Right kidney (tissue), 1 donor: ENCODE measurements at regions not wholly inside any gene's neighbourhood (a gene's known extent, or its start where the extent isn't known, plus 50 kb on each side); places are given as distances from the start of the nearest gene placed in this dataset.

ENCODE experiments used
- DNase-seq: peaks from one replicate; pipeline ENCODE4 v3.0.0-alpha.2; 2016

- no peak for DNase-seq
These were observed 416.1 kb downstream of the TAF11L14 start for GRCh38 chr5:18050345-18050744.

GRCh38 chr5:18050776-18051175, 416.5 kb downstream of the TAF11L14 start:
- DNase-seq, result no peak

DNA sequence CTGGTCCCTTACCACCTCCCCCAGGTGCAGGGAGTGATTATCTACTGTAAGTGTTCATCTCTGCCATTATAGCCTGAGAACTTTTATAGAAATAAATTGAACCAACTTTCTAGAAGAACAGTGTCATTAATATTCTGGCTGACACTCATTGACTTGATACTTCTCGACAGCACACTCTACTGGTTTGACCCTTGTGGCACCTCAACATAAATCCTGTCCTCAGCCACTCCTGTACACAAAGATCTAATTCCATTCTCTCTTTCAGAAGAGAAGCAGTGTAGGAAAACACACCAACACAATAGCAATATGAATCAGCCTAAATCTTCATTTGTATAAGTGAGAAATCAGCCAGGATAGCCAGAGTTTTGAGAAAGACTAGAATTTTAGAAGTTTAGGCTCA, 417.7 kb downstream of the TAF11L14 start:
- DNase-seq, result no peak

DNA sequence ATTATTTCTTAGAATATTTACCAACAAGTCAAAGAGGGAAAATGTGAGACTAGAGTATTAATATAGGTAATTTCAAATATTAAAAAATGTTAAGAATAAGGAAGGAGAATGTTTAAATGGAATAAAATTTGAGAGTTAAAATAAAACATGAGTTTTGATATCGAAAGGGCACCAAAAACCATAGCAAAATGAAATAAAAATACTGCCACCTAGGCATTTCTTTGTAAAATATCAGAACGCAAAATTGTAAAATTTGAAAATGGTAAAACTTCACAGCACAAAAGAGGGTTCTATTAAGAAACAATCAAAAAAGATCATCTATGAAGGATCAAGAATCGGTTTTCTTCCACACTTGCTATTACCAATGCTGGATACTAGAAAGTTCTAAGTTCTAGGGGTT, 418.3 kb downstream of the TAF11L14 start:
- no peak for DNase-seq

DNA sequence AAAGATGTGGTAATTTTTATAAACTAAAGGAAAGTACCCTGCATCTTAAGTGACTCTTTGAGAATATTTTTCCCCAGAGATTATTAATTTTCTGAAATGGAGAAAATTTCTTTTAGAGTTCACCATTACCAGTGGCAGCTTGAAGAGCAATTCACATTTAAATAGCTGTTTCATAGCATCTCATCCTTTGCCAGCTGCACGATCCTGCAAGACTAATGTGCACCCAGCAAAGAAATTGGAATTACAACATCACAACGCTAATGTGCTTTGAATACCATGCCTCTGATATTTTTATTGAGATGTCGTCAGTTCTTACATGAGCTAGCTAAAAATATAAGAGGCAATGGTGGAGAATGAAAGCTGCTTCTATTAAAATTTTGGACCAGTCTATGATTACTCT, 423.5 kb downstream of the TAF11L14 start:
- DNase-seq, result no peak

DNA sequence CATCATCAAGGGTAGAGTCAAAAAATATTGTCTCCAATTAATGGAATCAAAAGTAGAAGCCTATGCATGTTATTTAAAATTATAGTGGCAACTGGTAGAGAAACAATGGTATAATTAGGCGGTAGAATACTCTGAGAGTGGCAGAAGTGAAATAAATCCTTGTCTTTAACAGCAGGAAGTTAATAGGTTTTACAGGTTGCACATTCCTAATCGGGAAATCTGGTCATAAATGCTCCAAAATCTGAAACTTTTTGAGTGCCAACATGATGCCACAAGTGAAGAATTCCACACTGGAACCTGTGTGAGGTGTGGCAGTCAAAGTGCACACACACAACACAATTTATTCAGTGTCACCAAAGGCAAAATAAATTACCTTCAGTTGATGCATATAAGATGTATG, 433.4 kb downstream of the TAF11L14 start:
- DNase-seq, result no peak

DNA sequence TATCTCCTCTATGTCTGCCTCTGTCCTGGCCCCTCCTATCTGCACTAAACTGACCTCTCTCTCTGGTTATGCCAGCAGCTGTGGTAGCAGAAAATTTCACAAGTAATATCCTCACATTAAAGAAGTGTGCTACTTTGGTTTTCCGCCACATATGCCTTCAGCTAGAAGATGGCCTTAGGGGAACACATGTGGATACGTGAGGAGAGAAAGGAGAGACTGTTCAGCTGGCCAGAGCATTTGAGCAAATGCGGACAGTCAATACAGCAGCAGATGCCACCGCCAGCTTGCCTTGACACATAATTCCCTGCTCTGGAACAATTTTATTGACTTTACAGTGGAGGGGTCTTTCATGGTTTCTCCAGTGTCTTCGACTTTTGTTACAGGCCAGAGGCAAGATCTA, 434.6 kb downstream of the TAF11L14 start:
- peak; percentile 18 for DNase-seq

DNA sequence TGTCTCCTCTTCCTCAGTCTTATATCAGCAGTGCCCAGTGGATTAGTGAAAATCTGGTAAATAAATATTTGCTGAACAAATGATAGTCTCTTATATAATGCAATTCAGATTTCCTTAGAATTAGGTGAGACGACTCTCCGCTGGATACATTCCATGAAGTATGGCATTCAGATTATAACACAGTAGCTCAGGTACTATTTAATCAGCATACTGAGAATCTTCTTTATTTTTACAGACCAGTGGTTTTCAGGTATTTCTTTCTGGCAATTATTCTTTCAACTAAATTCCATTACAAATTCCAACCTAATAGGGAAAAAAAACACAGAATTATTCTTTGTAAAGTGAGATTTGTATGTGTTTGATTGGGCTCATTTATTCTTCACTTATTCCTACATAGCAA, 435.5 kb downstream of the TAF11L14 start:
- DNase-seq, result no peak

DNA sequence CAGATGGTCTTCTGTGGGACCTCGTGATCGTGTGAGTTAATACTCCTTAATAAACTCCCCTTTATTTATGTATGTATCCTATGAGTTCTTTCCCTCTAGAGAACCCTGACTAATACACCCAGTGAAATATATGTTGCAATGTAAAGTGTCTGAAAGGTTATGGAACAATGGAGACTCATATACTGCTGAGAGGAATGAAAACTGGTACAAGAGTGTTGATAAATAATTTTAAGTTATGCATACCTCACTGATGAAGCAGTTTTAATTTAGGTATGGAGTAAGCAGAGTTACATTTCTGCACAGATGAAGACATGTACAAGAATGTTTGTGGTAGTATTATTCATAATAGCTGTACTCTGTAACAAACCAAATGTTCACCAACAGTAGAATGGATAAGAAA, 438.3 kb downstream of the TAF11L14 start:
- DNase-seq, result no peak

- DNase-seq, result no peak
These were observed 440.7 kb downstream of the TAF11L14 start for GRCh38 chr5:18074961-18075360.

- DNase-seq, result no peak
These were observed 443.9 kb downstream of the TAF11L14 start for GRCh38 chr5:18078157-18078556.

DNA sequence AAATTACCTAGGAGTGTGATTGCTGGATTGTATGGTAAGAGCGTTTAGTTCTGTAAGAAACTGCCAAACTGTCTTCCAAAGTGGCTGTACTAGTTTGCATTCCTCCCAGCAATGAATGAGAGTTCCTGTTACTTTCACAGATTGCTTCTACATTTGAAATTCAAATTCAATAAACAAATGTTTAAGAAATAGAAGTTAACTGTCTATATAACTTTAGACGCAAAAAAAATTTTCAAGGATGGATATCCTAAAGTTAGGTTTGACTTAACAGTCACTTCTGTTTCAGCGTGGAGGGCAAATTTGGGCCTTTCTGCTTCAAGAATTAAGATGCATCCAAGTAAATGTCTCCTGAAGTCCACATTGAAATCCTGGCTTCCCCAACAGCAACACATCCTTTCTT, 445.6 kb downstream of the TAF11L14 start:
- no peak for DNase-seq

- DNase-seq, result no peak
These were observed 453.8 kb downstream of the TAF11L14 start for GRCh38 chr5:18088020-18088579.

DNA sequence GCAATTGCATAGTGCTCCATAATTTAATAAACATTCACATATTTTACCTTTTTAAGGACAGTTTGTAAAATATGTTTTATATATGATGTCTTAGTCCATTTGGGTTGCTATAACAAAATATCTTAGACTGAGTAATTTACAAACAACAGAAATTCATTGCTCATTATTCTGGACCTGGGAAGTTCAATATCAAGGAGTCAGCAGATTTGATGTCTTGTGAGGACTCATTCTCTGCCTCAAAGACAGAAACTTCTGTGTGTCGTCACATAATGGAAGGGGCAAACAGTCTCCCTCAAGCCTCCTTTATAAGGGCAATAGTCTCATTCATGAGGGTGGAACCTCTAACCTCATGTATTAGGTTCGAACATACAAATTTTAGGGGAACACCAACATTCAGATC, 455.9 kb downstream of the TAF11L14 start:
- no peak for DNase-seq

DNA sequence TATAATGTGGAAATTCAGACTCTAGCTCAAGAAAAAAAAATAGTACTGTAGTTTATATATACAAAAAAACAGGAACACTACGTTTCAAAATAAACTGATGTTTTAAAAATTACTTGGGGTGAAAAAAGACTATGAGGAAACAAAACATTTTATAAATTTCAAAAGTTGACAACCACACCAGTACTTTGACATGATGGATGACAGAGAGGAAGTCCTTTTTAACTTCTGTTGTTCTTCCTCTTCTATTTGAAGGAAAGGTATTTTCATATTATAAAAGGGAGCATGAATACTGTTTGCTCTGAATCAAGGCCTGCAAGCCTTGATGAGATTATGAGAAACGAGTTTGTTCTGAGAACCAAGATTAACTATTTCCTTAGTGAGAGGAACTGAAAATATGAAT, 456.9 kb downstream of the TAF11L14 start:
- no peak for DNase-seq

DNA sequence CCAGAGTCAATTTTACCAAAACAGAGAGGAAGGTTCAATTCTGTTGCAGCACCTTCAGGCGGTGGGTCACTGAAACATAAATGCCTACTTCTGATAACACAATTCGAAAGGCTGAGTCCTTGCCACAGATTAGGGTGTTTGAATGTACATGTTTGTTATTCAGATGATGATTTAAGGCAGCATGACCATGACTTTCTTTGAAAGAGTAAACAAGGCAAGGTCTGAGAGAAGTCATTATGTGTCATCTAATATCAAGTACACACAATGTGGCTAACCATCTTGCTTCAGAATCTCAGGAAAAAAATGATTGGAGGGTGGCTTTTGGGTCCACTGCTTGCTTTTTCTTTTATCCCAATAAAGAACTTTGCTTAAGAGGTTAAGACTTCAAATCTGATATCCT, 457.5 kb downstream of the TAF11L14 start:
- no peak for DNase-seq

DNA sequence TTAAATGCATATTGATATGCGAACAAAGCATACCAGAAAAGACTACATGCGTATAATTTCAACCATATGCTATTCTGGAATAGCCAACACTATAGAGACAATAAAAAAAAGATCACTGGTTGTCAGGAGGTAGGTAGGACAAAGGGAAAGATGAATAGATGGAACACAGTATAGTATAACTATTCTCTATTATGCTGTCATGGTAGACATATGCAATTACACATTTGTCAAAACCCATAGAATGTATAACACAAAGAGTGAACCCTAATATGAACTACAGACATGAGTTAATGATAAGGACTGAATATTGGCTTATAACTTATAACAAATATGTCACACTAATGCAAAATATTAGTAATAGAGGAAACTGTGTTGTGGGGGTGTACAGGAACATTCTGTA, 460.8 kb downstream of the TAF11L14 start:
- DNase-seq, result no peak

DNA sequence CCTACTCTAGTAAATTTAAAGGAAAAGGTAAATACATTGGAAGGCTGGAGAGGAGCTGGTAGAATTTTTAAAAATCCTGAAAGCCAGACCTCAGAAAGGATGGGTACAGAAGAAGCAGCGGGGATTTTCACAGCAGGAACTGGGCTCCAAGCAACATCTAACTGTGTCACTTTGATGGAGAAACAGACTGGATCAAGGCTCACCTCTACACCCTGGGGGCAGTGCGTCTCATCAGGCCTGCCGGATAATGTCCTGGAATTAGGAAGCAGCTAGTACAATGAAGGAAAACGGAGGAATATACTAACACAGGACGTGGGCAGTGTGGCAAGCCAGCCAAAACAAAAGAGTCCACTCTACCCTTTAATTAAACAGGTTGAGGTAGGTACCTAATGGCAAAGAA, 463.6 kb downstream of the TAF11L14 start:
- no peak for DNase-seq

- DNase-seq, result no peak
These were observed 464.4 kb downstream of the TAF11L14 start for GRCh38 chr5:18098691-18099090.

DNA sequence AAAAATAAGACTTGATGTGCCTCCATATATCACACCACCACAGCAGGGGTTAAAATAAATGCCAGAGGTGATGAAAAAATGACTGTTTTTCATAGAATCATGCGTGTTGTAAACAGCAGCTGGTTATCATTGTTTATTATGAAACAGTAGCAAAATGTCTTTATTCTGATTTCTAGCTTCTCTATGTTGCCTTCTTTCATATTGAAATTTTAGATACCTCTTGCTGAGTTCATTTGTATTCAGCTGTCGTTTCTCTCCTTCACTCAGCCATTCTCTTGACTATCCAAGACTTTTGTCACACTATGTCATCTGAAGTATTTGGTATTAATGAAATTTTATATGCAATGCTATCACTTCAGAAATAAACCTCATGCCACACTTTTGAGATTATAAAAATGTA, 465.0 kb downstream of the TAF11L14 start:
- no peak for DNase-seq

GRCh38 chr5:18101532-18101931, 467.3 kb downstream of the TAF11L14 start:
- no peak for DNase-seq

- no peak for DNase-seq
These were observed 468.5 kb downstream of the TAF11L14 start for GRCh38 chr5:18102733-18103132.

DNA sequence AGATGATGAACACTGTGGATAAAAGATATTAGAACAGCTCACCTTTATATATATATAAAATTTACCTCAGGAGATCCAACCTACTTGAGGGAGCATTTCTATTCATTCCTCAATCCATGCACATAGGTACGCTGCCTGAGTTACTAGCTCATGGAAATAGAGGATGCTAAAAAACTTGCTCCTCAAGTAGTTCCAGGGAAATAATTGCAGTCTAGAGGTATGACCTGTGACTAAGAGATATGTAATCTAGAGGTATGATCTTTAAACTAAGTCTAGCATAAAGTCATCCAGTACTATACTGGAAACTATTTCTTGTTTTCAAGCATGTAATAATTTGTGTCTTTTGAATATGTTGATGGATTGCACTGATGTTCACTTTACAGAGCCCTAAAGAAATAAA, 471.2 kb downstream of the TAF11L14 start:
- no peak for DNase-seq

DNA sequence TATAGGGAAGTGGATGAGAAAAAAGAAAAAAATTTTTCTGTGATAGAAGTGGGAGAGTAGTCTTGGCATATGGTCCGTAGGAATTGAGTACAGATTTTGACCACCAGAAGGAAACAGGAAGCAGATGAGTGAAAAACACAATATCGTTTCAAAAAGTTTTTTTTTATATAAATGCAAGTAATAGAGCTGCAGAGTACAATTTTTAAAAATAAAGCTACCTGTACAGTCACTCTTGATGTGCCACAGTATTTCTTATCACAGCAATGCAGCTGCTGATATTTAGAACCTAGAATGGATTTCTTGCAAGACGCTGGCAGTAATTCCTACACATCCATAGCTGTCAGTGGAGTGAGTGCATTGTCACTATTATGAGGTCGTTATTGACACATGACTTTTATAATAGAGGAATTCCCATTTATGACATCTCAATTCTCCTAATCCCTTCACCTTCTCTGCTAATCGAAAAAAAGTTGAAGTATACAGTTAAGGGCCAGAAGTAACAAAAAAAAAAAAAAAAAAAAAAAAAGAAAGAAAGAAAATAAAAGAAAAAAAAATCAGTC, 477.7 kb downstream of the TAF11L14 start:
- DNase-seq, result no peak

DNA sequence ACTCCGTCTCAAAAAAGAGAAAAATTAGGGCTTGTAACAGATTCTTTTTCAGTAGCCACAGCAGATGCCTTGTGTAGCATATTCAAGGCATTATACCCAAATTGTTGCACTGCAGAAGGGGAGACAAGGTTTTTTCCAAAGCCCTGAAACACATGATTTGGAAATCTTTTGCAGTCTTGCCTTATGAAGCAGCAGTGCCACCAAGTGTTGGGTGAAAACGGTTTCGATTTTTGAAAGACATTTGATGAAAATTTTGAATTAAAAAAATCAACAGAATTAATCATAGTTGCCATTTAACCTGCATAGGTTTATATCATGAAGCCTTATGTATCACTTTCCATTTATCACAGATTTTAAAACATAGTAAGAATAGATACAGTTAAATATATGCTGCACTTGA, 479.5 kb downstream of the TAF11L14 start:
- no peak for DNase-seq
